Astrocyte of the cerebellum (primary cell): ENCODE measurements at regions not wholly inside any gene's neighbourhood (a gene's known extent, or its start where the extent isn't known, plus 50 kb on each side); places are given as distances from the start of the nearest gene placed in this dataset.

Source experiments
- DNase-seq: peaks from one replicate; pipeline ENCODE4 v3.0.0-alpha.2; 2011; ENCODE audit warnings: low read depth
- H3K4me3 ChIP-seq: 2 replicates; pipeline ENCODE4 v1.5.1; 2011; ENCODE audit warnings: mild to moderate bottlenecking, low read depth, low read length, moderate library complexity
- in situ Hi-C: cut with HindIII; loops from 2 replicates; pipeline ENCODE4 v1.10.0; 2017; ENCODE audit warnings: low sequenced_read_pairs
- TF ChIP-seq, protein P1 (sequence below): IDR thresholded peaks from 2 replicates; pipeline ENCODE4 v1.5.1; 2012; ENCODE audit warnings: low read length, low read depth, moderate library complexity, mild to moderate bottlenecking; ENCODE audit errors: missing control alignments

DNA sequence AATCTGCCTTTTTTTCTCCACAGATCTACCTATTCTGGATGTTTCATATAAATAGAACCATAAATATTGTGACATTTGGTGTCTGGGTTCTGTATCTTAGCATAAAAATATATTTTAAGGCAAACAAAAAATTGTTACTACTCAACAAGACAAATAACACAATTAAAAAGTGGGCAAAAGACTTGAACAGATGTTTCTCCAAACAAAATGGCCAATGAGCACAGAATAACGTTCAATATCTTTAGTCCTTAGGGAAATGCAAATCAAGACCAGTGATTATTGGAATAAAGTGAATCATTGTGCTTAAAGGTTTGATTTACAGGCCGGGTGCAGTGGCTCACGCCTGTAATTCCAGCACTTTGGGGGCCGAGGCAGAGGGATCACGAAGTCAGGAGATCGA is 1331.3 kb downstream of the AACS start:
- DNase-seq = no peak
- in situ Hi-C loops = no loop called here
- TF ChIP-seq, protein P1, sequence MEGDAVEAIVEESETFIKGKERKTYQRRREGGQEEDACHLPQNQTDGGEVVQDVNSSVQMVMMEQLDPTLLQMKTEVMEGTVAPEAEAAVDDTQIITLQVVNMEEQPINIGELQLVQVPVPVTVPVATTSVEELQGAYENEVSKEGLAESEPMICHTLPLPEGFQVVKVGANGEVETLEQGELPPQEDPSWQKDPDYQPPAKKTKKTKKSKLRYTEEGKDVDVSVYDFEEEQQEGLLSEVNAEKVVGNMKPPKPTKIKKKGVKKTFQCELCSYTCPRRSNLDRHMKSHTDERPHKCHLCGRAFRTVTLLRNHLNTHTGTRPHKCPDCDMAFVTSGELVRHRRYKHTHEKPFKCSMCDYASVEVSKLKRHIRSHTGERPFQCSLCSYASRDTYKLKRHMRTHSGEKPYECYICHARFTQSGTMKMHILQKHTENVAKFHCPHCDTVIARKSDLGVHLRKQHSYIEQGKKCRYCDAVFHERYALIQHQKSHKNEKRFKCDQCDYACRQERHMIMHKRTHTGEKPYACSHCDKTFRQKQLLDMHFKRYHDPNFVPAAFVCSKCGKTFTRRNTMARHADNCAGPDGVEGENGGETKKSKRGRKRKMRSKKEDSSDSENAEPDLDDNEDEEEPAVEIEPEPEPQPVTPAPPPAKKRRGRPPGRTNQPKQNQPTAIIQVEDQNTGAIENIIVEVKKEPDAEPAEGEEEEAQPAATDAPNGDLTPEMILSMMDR = no peak
- H3K4me3 ChIP-seq = no peak overlapping the region

DNA sequence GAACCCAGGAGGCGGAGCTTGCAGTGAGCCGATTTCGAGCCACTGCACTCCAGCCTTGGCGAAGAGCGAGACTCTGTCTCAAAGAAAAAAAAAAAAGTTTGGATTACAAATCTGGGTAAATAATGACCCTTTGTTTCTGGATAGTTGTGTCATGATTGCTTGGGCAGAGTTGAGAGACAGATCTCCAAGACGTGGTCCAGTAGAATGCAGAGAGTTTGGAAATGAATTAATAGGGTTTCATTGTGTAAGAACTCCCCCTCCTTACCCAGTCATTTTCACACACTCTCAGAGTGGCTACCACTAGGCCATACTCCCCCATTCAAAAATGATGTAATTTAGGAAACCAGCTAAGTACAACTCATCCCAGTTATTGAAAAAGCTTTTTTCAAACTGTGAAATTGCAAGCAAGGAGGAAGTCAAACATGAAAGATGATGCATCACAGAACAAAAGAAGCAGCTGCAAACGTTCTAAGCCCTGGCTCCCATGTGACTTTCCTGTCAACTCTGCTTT is 1331.9 kb downstream of the AACS start:
- no peak for DNase-seq
- H3K4me3 ChIP-seq = no peak overlapping the region
- in situ Hi-C loops = no loop called here
- TF ChIP-seq, protein P1 = no peak

DNA sequence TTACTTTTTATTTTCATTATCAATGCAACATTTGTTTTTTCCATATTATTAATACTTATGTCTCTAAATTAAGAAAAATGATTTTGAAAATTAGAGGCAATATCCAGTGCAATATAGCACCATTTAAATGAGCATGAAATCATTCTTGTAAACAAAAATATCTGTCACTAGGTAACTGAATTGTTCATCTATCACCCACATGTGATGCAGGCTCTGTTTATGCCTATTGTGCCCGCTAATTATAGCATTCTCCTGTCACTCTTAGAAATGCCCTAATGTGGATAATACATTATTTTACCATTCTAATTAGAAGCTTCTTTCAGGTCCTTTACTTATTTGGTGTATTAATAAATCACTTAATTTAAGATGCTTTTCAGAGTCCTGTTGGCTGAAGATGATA is 1332.4 kb downstream of the AACS start:
- in situ Hi-C loops = no loop called here
- H3K4me3 ChIP-seq = no peak overlapping the region
- TF ChIP-seq, protein P1 = no peak
- no peak for DNase-seq

DNA sequence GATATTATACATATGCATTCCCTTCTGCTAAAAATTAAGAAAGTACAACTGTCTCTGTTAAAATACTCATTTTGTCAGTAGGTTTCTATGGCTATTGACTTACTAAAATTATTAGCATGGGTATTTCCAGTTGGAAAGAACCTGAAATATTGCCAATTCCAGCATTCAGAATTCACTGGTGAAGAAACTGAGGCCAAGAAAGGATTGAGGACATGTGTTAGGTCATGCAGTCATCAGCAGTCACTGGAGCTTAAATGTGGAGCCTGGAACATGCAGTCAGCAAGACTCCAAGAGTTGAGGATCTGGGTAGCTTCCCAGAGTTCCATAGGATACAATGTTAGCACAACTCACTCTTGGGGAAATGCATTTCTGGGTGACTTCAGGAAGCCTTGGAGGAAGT is 1335.6 kb downstream of the AACS start:
- in situ Hi-C loops = no loop called here
- DNase-seq = no peak
- TF ChIP-seq, protein P1 = no peak
- no peak overlapping the region for H3K4me3 ChIP-seq

DNA sequence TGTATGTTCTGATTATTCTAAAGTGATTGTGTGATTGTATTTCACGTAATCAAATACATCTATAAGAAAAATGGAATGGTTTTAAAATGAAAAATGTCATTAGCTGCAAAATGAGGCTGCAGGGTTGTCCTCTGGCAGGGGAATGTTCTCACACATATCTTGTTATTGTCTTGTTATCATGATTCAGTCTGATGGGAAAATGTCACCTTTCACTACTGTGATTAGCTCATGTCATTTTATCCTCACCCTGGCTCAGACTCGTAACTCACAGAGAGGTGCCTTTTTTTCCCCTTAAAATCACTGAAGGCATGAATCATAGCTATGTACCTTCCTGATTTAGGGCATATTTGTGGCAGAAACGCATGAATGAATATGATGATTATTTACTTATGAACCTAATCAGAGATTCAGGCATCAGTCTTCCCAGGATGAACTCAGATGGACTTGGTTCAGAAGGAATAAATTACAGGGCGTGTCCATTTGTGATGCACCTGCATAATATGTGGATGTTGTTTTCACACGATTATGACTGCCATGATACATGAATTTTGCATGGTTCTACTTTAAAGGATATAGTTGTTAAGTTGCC is 1339.2 kb downstream of the AACS start:
- in situ Hi-C loops = no loop called here
- TF ChIP-seq, protein P1 = no peak

DNA sequence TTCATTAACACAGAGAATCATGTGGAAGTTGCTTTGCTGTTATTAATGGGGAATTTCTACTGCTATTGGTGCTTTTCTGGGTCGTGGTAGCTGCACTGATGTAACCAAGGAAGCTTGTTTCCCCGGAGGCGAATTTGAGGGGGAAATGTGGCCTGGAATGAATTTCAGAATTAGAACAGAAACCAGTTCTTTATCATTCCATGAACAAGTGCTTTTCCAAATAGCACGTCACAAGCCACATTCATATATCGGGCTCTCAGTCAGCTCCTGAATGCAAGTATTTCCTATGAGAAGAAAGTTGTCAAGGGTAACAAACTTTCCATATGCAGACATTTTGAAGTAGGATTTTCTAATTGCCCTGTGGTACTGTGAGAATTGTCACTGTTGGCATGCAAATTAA is 1353.2 kb downstream of the AACS start:
- no peak overlapping the region for H3K4me3 ChIP-seq
- in situ Hi-C loops = no loop called here
- no peak for DNase-seq
- TF ChIP-seq, protein P1 = no peak

More for the DNA sequence above, 1339.2 kb downstream of the AACS start:
- DNase-seq = no peak
- no peak overlapping the region for H3K4me3 ChIP-seq
